Naive thymus-derived CD4-positive, alpha-beta T cell (primary cell): ENCODE measurements at regions not wholly inside any gene's neighbourhood (a gene's known extent, or its start where the extent isn't known, plus 50 kb on each side); places are given as distances from the start of the nearest gene placed in this dataset.

ENCODE experiments used
- ATAC-seq: fragments of 150-1000 bp; cut with Tn5 transposase; 2 replicates; pipeline ENCODE4 v1.10.0; 2021; ENCODE audit warnings: mild to moderate bottlenecking, moderate library complexity
- CTCF ChIA-PET: fragments of 350-600 bp; sonication (Branson Sonifier 250); formaldehyde crosslinking; loops from one replicate; lab custom pipeline; 2021; ENCODE audit warnings: antibody characterized with exemption; lab: Charles Lee
- POLR2A ChIA-PET: fragments of 350-600 bp; sonication (Branson Sonifier 250); formaldehyde crosslinking; loops from one replicate; lab custom pipeline; 2021; ENCODE audit warnings: antibody characterized with exemption, inconsistent platforms; lab: Charles Lee
- DNase-seq, 9 donors: peaks; one replicate each; pipeline versions ENCODE4 v3.0.0 to v3.0.0-alpha.2; 2020 to 2022; ENCODE audit warnings: mixed read lengths in 1 of 9
- H3K27ac ChIP-seq: one replicate; pipeline ENCODE4 v1.7.0; 2013; ENCODE audit warnings: mild to moderate bottlenecking, low read depth, low read length, moderate library complexity
- H3K27me3 ChIP-seq, 2 donors: one replicate each; pipeline ENCODE4 v1.7.0; 2013; ENCODE audit warnings: low read length in 2 of 2, mild to moderate bottlenecking in 2 of 2, moderate library complexity in 2 of 2; ENCODE audit not compliant: control insufficient read depth in 2 of 2, insufficient read depth in 2 of 2
- H3K36me3 ChIP-seq, 3 experiments: 1 replicate in 2 of 3; 2 replicates in 1 of 3; pipeline ENCODE4 v1.7.0; 2013; ENCODE audit warnings: low read length in 3 of 3, mild to moderate bottlenecking in 3 of 3, moderate library complexity in 1 of 3; ENCODE audit not compliant: insufficient read depth in 3 of 3, control insufficient read depth in 2 of 3
- H3K4me1 ChIP-seq, 2 donors: one replicate each; pipeline ENCODE4 v1.7.0; 2013; ENCODE audit warnings: low read length in 2 of 2, mild to moderate bottlenecking in 2 of 2, moderate library complexity in 1 of 2; ENCODE audit not compliant: control insufficient read depth in 2 of 2, insufficient read depth in 2 of 2
- H3K4me3 ChIP-seq: 2 replicates; pipeline ENCODE4 v1.7.0; 2013; ENCODE audit warnings: mild to moderate bottlenecking, low read length
- H3K9me3 ChIP-seq, 3 experiments: 1 replicate in 2 of 3; 2 replicates in 1 of 3; pipeline ENCODE4 v1.7.0; 2013; ENCODE audit warnings: low read length in 3 of 3; ENCODE audit not compliant: control insufficient read depth in 2 of 3
- H3K27ac Mint-ChIP-seq, 9 donors: one replicate each; pipeline ENCODE4 v1.8.0; 2020 to 2022; ENCODE audit warnings: mixed read lengths in 9 of 9, mild to moderate bottlenecking in 8 of 9, moderate library complexity in 5 of 9, inconsistent platforms in 2 of 9
- H3K27me3 Mint-ChIP-seq, 5 donors: one replicate each; pipeline ENCODE4 v1.8.0; 2021 to 2022; ENCODE audit warnings: mixed read lengths in 5 of 5, mild to moderate bottlenecking in 1 of 5
- H3K36me3 Mint-ChIP-seq, 5 donors: one replicate each; pipeline ENCODE4 v1.8.0; 2020 to 2022; ENCODE audit warnings: mixed read lengths in 5 of 5, mild to moderate bottlenecking in 3 of 5, inconsistent platforms in 1 of 5
- H3K4me1 Mint-ChIP-seq, 7 donors: one replicate each; pipeline ENCODE4 v1.8.0; 2020 to 2022; ENCODE audit warnings: mixed read lengths in 7 of 7, mild to moderate bottlenecking in 3 of 7, inconsistent platforms in 1 of 7
- H3K4me3 Mint-ChIP-seq, 10 donors: one replicate each; pipeline ENCODE4 v1.8.0; 2020 to 2022; ENCODE audit warnings: mild to moderate bottlenecking in 10 of 10, mixed read lengths in 10 of 10, moderate library complexity in 6 of 10, inconsistent platforms in 2 of 10
- H3K9me3 Mint-ChIP-seq, 11 donors: one replicate each; pipeline ENCODE4 v1.8.0; 2020 to 2022; ENCODE audit warnings: mixed read lengths in 11 of 11, mild to moderate bottlenecking in 4 of 11, inconsistent platforms in 1 of 11, moderate library complexity in 1 of 11
- intact Hi-C, 2 donors: fragments of 100-400 bp; cut with micrococcal nuclease; formaldehyde crosslinking; loops; one replicate each; pipeline ENCODE4 v1.15.1; 2023

DNA sequence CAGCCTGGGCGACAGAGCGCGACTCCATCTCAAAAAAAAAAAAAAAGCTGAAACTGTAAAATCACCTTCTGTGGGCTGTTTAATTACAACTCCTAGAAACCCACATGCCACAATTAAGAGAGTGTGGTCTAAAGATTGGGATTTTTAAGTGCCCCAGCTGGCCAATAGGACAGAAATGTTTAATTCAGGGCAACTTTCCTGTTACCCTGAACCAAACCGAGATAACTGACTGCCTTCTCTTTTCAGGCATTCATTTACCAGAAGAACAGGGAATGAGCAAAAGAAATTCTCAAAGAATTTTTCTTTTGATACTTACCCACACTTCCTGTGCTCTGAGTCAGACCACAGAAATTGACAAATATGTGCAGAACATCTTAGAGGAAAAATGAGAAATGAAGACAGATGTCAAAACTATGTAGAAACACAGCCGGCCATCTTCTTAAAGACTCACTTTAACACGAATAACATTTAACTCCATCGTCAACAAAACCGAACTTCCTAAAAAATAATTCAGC is 221.3 kb upstream of the DAPK1 start:
- peaks cover 0 to 52% of the 10 kb centered on the region in 2 donors for H3K4me1 ChIP-seq

DNA sequence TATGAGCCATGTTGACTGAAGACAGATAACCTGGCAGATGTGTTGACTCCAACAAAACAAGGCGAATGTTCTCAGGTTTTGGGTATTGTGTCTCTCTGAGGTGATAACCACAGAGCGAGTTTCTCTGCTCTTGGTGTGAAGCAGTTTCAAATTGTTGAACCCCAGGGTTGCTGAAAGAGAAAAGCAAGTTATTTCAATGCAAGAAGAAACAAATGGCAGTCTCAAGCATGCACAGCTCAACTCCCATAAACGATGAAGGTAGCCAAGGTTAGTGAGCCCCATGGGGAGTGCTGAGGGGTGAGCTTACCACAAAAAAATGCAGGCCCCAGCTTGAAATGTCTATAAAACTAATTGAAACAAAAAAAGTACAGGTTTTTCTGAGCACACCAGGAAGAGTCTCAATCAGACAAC is 220.8 kb upstream of the DAPK1 start:
- H3K9me3 Mint-ChIP-seq: peaks cover 0 to 5% (median 0%) of the 10 kb centered on the region in 11 donors
- POLR2A ChIA-PET: no interaction called here

More for the DNA sequence above, 221.3 kb upstream of the DAPK1 start:
- Mint-ChIP-seq H3K36me3 (no peaks in the 10 kb centered on the region), H3K4me3 (peak overlapping the region in 3 of 10 donors; percentile 9 to 45 (median 26)), H3K27ac (peak overlapping the region in 5 of 9 donors; percentile 9 to 70 (median 29)), H3K9me3 (peaks cover 0 to 5% (median 0%) of the 10 kb centered on the region in 11 donors), H3K4me1 (peaks cover 6 to 42% (median 11%) of the 10 kb centered on the region in 7 donors), H3K27me3 (peaks cover 0 to 33% (median 5%) of the 10 kb centered on the region in 5 donors)
- DNase-seq (peak in 1 of 9 donors; percentile 2), ATAC-seq (peak; percentile 41)
- POLR2A ChIA-PET: no interaction called here
- Histone ChIP-seq H3K4me3 (no peak overlapping the region), H3K27ac (no peak overlapping the region), H3K9me3 (no peaks in the 10 kb centered on the region), H3K27me3 (no peaks in the 10 kb centered on the region), H3K36me3 (no peaks in the 10 kb centered on the region)
- intact Hi-C loops: no loop called here
- CTCF ChIA-PET: no interaction called here

DNA sequence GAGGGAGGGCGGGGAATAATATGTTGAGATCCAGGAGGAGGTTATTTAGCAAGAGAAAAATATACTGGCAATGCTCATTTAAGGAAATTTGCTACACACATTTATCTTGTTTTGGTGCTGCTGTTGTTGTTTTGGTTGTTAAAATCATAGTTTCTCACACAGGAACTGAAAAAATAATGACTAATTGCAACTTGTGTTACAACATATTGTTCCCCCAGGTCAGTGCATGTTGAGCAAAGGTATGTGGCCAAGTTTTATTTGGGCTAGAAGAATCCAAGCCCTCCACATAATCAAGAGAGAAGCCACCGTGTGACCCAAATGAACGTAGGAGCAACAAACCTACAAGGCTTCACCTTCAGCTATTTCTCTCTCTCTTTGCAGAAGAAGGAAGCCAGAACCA is 220.3 kb upstream of the DAPK1 start:
- no peaks in the 10 kb centered on the region for H3K36me3 Mint-ChIP-seq
- H3K4me3 Mint-ChIP-seq: peak overlapping the region in 1 of 10 donors; percentile 45
- Histone ChIP-seq H3K4me1 (peaks cover 0 to 43% of the 10 kb centered on the region in 2 donors), H3K9me3 (no peaks in the 10 kb centered on the region), H3K36me3 (no peaks in the 10 kb centered on the region), H3K4me3 (no peak overlapping the region), H3K27ac (no peak overlapping the region), H3K27me3 (no peaks in the 10 kb centered on the region)
- peaks cover 0 to 27% (median 5%) of the 10 kb centered on the region in 5 donors for H3K27me3 Mint-ChIP-seq
- peak overlapping the region in 1 of 9 donors; percentile 70 for H3K27ac Mint-ChIP-seq
- no peak for ATAC-seq
- ChIA-PET CTCF (no interaction called here), POLR2A (no interaction called here)
- intact Hi-C loops: no loop called here
- H3K9me3 Mint-ChIP-seq: peaks cover 0 to 5% (median 0%) of the 10 kb centered on the region in 11 donors
- H3K4me1 Mint-ChIP-seq: peaks cover 6 to 32% (median 10%) of the 10 kb centered on the region in 7 donors
- no peak for DNase-seq

More for the DNA sequence above, 220.8 kb upstream of the DAPK1 start:
- ATAC-seq (peak; percentile 52), DNase-seq (no peak)
- H3K4me1 ChIP-seq: peaks cover 0 to 48% of the 10 kb centered on the region in 2 donors
- peaks cover 0 to 32% (median 5%) of the 10 kb centered on the region in 5 donors for H3K27me3 Mint-ChIP-seq
- intact Hi-C loops: no loop called here
- no peak overlapping the region for H3K27ac ChIP-seq
- no peaks in the 10 kb centered on the region for H3K36me3 Mint-ChIP-seq
- peak overlapping the region in 3 of 10 donors; percentile 9 to 45 (median 26) for H3K4me3 Mint-ChIP-seq
- no peaks in the 10 kb centered on the region for H3K36me3 ChIP-seq
- no peaks in the 10 kb centered on the region for H3K27me3 ChIP-seq
- H3K4me1 Mint-ChIP-seq: peaks cover 6 to 37% (median 10%) of the 10 kb centered on the region in 7 donors
- CTCF ChIA-PET: no interaction called here
- H3K4me3 ChIP-seq: no peak overlapping the region
- no peaks in the 10 kb centered on the region for H3K9me3 ChIP-seq
- peak overlapping the region in 5 of 9 donors; percentile 9 to 70 (median 29) for H3K27ac Mint-ChIP-seq

DNA sequence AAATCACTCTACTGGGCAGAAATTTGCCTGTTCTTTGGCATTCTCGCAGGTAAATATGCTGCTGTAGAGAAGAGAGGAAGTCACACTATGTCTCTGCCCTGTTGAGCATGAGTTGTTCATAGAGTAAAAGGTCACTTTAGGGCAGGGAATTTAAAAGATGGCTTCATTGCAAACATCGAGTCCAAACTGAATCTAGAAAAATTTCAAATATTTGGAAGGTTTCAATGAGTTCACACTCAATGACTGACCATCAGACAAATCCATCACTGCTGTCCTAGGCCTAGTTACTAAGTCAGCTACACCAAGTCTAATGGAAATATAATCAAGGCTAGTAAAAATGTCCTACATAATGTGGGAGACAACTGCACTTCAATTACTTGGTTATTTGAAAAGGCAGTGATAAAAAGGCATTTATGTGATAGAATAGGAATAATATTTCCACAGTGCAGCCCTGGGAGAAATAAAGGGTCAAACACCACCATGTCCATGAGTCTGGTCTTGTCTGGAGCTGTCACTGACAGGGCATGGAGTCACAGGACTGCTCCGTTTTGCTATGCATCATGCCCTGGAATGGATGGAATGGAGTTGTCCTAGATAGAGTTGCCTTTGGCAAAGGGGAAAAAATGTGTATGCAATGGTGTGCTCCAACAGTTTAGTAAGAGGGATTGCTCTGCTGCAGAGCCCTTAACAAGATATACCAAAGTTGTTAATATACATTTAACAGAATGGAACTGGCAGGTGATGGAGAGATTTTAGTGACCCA is 218.5 kb upstream of the DAPK1 start:
- Histone ChIP-seq H3K4me1 (peaks cover 0 to 33% of the 10 kb centered on the region in 2 donors), H3K27me3 (no peaks in the 10 kb centered on the region), H3K4me3 (no peak overlapping the region), H3K36me3 (no peaks in the 10 kb centered on the region), H3K9me3 (no peaks in the 10 kb centered on the region), H3K27ac (no peak overlapping the region)
- H3K4me1 Mint-ChIP-seq: peaks cover 6 to 30% (median 10%) of the 10 kb centered on the region in 7 donors
- no peaks in the 10 kb centered on the region for H3K36me3 Mint-ChIP-seq
- POLR2A ChIA-PET: no interaction called here
- intact Hi-C loops: no loop called here
- peaks cover 3 to 27% (median 14%) of the 10 kb centered on the region in 5 donors for H3K27me3 Mint-ChIP-seq
- CTCF ChIA-PET: no interaction called here
- peaks cover 0 to 5% (median 0%) of the 10 kb centered on the region in 11 donors for H3K9me3 Mint-ChIP-seq
- no peak overlapping the region for H3K4me3 Mint-ChIP-seq
- no peak overlapping the region for H3K27ac Mint-ChIP-seq
- ATAC-seq (no peak), DNase-seq (no peak)

DNA sequence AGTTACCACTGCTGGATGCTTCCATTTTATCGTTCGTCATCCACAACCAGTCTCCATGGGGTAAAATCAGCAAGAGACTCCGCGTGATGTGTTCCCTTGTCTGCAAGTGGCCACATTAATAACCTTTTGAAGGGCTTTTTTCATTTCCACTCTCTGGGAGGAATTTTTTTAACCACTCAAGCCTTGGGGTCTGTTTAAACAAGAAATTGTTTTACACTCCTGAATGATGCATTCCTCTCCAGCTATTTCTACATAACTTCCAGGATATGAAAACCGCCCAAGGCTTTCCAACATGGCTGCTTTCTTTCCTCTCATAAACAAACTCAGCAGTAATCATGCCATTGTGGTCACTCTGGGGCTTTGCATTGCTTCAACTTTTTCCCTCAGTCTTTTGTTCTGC is 217.2 kb upstream of the DAPK1 start:
- ATAC-seq (no peak), DNase-seq (no peak)
- Mint-ChIP-seq H3K27me3 (peaks cover 3 to 29% (median 19%) of the 10 kb centered on the region in 5 donors), H3K9me3 (peaks cover 0 to 5% (median 0%) of the 10 kb centered on the region in 11 donors), H3K36me3 (no peaks in the 10 kb centered on the region), H3K27ac (no peak overlapping the region), H3K4me1 (peaks cover 4 to 27% (median 10%) of the 10 kb centered on the region in 7 donors), H3K4me3 (no peak overlapping the region)
- ChIA-PET CTCF (no interaction called here), POLR2A (no interaction called here)
- intact Hi-C loops: no loop called here
- Histone ChIP-seq H3K27ac (no peak overlapping the region), H3K9me3 (no peaks in the 10 kb centered on the region), H3K4me1 (peaks cover 0 to 33% of the 10 kb centered on the region in 2 donors), H3K4me3 (no peak overlapping the region), H3K27me3 (no peaks in the 10 kb centered on the region), H3K36me3 (no peaks in the 10 kb centered on the region)

DNA sequence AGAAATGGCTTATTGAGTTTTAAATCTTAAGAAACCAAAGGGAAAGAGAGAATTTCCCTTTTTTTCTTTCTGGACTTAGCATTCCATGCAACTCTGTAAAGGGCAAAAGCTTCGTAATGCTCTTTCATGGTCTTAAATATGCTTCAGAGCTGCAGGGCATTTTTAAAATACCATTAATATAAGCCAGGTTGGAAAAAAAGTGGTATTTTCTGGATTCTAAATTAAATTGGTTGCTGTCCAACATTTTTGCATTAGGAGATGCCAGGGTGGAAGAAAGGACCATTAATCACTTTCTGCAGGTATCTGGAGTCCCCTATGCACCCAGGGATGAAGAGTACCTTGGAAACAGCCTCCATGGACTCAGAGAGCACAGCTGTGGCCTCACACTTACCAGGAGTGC is 215.1 kb upstream of the DAPK1 start:
- DNase-seq (no peak), ATAC-seq (no peak)
- no peak overlapping the region for H3K4me3 ChIP-seq
- H3K4me3 Mint-ChIP-seq: no peak overlapping the region
- intact Hi-C loops: no loop called here
- peaks cover 0 to 18% of the 10 kb centered on the region in 2 donors for H3K4me1 ChIP-seq
- CTCF ChIA-PET: no interaction called here
- H3K36me3 ChIP-seq: no peaks in the 10 kb centered on the region
- H3K27ac Mint-ChIP-seq: no peak overlapping the region
- H3K4me1 Mint-ChIP-seq: peaks cover 0 to 10% (median 0%) of the 10 kb centered on the region in 7 donors
- POLR2A ChIA-PET: no interaction called here
- H3K27ac ChIP-seq: no peak overlapping the region
- H3K27me3 ChIP-seq: no peaks in the 10 kb centered on the region
- H3K9me3 ChIP-seq: no peaks in the 10 kb centered on the region
- no peaks in the 10 kb centered on the region for H3K36me3 Mint-ChIP-seq
- H3K27me3 Mint-ChIP-seq: peaks cover 3 to 26% (median 24%) of the 10 kb centered on the region in 5 donors
- peaks cover 0 to 4% (median 0%) of the 10 kb centered on the region in 11 donors for H3K9me3 Mint-ChIP-seq
